ENCODE measurements at regions not wholly inside any gene's neighbourhood (a gene's known extent, or its start where the extent isn't known, plus 50 kb on each side); places are given as distances from the start of the nearest gene placed in this dataset.

DNA sequence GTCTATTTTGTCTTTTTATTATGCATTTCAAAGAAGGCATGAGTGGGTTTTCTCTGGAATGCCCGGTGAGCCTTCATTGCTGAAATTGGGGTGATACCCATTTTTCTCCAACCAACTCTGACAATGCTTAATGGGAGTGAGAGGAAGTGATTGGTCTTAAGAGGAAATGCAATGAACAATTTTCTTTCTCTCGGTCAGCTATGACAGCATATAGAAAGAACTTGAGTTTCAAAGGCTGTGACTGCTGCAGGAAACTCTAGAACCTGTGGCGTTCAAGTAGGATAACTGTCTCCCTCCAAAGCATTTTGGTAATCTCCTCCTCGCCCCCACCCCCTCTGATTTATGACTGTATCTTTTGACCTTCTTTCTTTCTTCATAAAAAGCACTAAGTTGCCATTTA, 155.9 kb downstream of the LYPLAL1 start:
- Histone ChIP-seq H4K20me1 (ENCODE audit: low read depth) (no peaks in the 10 kb centered on the region), H3K4me3 (no peak overlapping the region), H3K36me3 (no peaks in the 10 kb centered on the region), H3K9ac (no peak overlapping the region), H3F3A (ENCODE audit: low read depth) (no peaks in the 10 kb centered on the region), H3K79me2 (ENCODE audit: low read depth) (no peaks in the 10 kb centered on the region), H3K27me3 (no peaks in the 10 kb centered on the region), H2AFZ (replicated peaks) (no peak overlapping the region), H3K4me1 (no peaks in the 10 kb centered on the region), H3K27ac (no peak overlapping the region), H3K9me3 (ENCODE audit: low read depth) (no peaks in the 10 kb centered on the region), H3K4me2 (no peak overlapping the region)
- TF ChIP-seq EZH2 (IDR thresholded peaks at IDR 0.05) (no peak), EZH2phosphoT487 (IDR thresholded peaks at IDR 0.05) (no peak)
- TF ChIP-seq, protein P1, sequence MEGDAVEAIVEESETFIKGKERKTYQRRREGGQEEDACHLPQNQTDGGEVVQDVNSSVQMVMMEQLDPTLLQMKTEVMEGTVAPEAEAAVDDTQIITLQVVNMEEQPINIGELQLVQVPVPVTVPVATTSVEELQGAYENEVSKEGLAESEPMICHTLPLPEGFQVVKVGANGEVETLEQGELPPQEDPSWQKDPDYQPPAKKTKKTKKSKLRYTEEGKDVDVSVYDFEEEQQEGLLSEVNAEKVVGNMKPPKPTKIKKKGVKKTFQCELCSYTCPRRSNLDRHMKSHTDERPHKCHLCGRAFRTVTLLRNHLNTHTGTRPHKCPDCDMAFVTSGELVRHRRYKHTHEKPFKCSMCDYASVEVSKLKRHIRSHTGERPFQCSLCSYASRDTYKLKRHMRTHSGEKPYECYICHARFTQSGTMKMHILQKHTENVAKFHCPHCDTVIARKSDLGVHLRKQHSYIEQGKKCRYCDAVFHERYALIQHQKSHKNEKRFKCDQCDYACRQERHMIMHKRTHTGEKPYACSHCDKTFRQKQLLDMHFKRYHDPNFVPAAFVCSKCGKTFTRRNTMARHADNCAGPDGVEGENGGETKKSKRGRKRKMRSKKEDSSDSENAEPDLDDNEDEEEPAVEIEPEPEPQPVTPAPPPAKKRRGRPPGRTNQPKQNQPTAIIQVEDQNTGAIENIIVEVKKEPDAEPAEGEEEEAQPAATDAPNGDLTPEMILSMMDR (IDR thresholded peaks at IDR 0.05), result no peak
- Mint-ChIP-seq H3K36me3 (peaks cover 7% of the 10 kb centered on the region), H3K9me3 (peaks cover 8% of the 10 kb centered on the region), H3K27me3 (ENCODE audit: insufficient read depth, low read depth) (no peaks in the 10 kb centered on the region), H3K4me3 (no peak overlapping the region), H3K27ac (no peak overlapping the region), H3K4me1 (peaks cover under 1% of the 10 kb centered on the region)
- no peak for DNase-seq (ENCODE audit: low spot score)

DNA sequence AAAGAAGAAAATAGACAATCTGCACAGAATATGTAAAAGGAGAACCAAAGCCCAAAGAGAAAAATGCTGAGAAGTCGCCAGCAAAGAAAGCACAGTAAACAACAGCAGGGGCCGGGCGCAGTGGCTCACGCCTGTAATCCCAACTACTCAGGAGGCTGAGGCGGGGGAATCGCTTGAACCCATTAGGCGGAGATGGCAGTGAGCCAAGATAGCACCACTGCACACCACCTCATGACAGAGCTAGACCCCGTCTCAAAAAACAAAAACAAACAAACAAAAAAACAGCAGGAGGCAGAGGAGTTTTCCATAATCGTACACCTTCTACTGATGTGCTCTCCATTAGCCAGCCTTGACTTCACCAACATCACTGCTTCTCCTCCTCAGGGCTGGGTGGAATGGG, 153.2 kb downstream of the LYPLAL1 start:
- Histone ChIP-seq H3K27ac (no peak overlapping the region), H3F3A (ENCODE audit: low read depth) (no peaks in the 10 kb centered on the region), H3K4me2 (no peak overlapping the region), H3K9ac (no peak overlapping the region), H4K20me1 (ENCODE audit: low read depth) (no peaks in the 10 kb centered on the region), H3K9me3 (ENCODE audit: low read depth) (no peaks in the 10 kb centered on the region), H3K4me1 (no peaks in the 10 kb centered on the region), H2AFZ (replicated peaks) (no peak overlapping the region), H3K4me3 (no peak overlapping the region), H3K79me2 (ENCODE audit: low read depth) (no peaks in the 10 kb centered on the region), H3K27me3 (no peaks in the 10 kb centered on the region), H3K36me3 (no peaks in the 10 kb centered on the region)
- H3K9me3 Mint-ChIP-seq, result peaks cover 8% of the 10 kb centered on the region
- no peak for DNase-seq (ENCODE audit: low spot score)
- no peak overlapping the region for H3K4me3 Mint-ChIP-seq
- peaks cover 14% of the 10 kb centered on the region for H3K4me1 Mint-ChIP-seq
- peaks cover 7% of the 10 kb centered on the region for H3K36me3 Mint-ChIP-seq
- TF ChIP-seq EZH2phosphoT487 (IDR thresholded peaks at IDR 0.05), result no peak
- TF ChIP-seq, protein P1 (IDR thresholded peaks at IDR 0.05), result no peak
- no peak for TF ChIP-seq EZH2 (IDR thresholded peaks at IDR 0.05)
- H3K27ac Mint-ChIP-seq, result no peak overlapping the region
- no peaks in the 10 kb centered on the region for H3K27me3 Mint-ChIP-seq (ENCODE audit: insufficient read depth, low read depth)

DNA sequence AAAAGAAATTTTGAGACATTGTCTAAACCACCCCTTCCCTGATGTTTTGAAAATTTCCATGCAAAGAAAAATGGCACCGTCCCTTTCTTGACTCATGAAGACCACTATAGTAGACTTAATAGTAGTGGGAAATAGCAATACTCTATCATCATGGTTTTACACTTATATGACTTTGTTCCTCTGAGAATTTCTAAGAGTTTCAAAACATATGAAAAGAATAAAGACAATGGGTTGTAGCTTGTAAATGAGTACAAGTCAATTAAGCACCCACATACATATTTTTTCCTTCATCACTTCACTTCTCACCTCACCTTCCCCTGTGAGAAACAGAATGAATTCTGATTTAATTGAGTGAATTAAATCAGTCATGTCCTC, 151.7 kb downstream of the LYPLAL1 start:
- Mint-ChIP-seq H3K27ac (no peak overlapping the region), H3K4me1 (peaks cover 14% of the 10 kb centered on the region)

More for the DNA sequence above, 151.7 kb downstream of the LYPLAL1 start:
- Mint-ChIP-seq H3K36me3 (peaks cover 7% of the 10 kb centered on the region), H3K27me3 (ENCODE audit: insufficient read depth, low read depth) (no peaks in the 10 kb centered on the region), H3K4me3 (no peak overlapping the region), H3K9me3 (peaks cover 8% of the 10 kb centered on the region)
- Histone ChIP-seq H3K79me2 (ENCODE audit: low read depth) (no peaks in the 10 kb centered on the region), H3K27me3 (no peaks in the 10 kb centered on the region), H3F3A (ENCODE audit: low read depth) (no peaks in the 10 kb centered on the region), H2AFZ (replicated peaks) (no peak overlapping the region), H3K4me3 (no peak overlapping the region), H3K4me2 (no peak overlapping the region), H3K9ac (no peak overlapping the region), H4K20me1 (ENCODE audit: low read depth) (no peaks in the 10 kb centered on the region), H3K27ac (no peak overlapping the region), H3K4me1 (no peaks in the 10 kb centered on the region), H3K9me3 (ENCODE audit: low read depth) (no peaks in the 10 kb centered on the region), H3K36me3 (no peaks in the 10 kb centered on the region)
- DNase-seq (ENCODE audit: low spot score), result no peak
- no peak for TF ChIP-seq EZH2phosphoT487 (IDR thresholded peaks at IDR 0.05)
- no peak for TF ChIP-seq EZH2 (IDR thresholded peaks at IDR 0.05)
- TF ChIP-seq, protein P1 (IDR thresholded peaks at IDR 0.05), result no peak

Data from neural progenitor cell (in vitro differentiated cells).